DOHH2 (cell line): ENCODE measurements at regions not wholly inside any gene's neighbourhood (a gene's known extent, or its start where the extent isn't known, plus 50 kb on each side); places are given as distances from the start of the nearest gene placed in this dataset.

Experiments
- H3F3A ChIP-seq: fragments of 200-600 bp; sonication (generic), shearing (Covaris generic); 2 replicates; pipeline ENCODE4 v1.6.0; 2016; ENCODE audit warnings: antibody characterized with exemption, mild to moderate bottlenecking; ENCODE audit not compliant: control insufficient read depth, insufficient read depth
- H3K27ac ChIP-seq: fragments of 200-600 bp; sonication (generic); 2 replicates; pipeline ENCODE4 v1.5.1; 2014; ENCODE audit warnings: low read depth, mild to moderate bottlenecking, low read length, moderate library complexity
- H3K27me3 ChIP-seq: fragments of 200-600 bp; sonication (generic); 2 replicates; pipeline ENCODE4 v1.6.1; 2014; ENCODE audit warnings: mild to moderate bottlenecking, low read length, mixed read lengths; ENCODE audit not compliant: control insufficient read depth
- H3K36me3 ChIP-seq: fragments of 200-600 bp; sonication (generic); 2 replicates; pipeline ENCODE4 v1.6.1; 2014; ENCODE audit warnings: mild to moderate bottlenecking, low read length, moderate library complexity, mixed read lengths; ENCODE audit not compliant: control insufficient read depth
- H3K4me1 ChIP-seq: fragments of 200-600 bp; sonication (generic); 2 replicates; pipeline ENCODE4 v1.6.1; 2014; ENCODE audit warnings: mild to moderate bottlenecking, low read length, mixed read lengths; ENCODE audit not compliant: control insufficient read depth
- H3K4me2 ChIP-seq: fragments of 200-600 bp; sonication (generic); 2 replicates; pipeline ENCODE4 v1.6.0; 2014; ENCODE audit warnings: mild to moderate bottlenecking, low read length, moderate library complexity
- H3K4me3 ChIP-seq: fragments of 200-600 bp; sonication (generic); 2 replicates; pipeline ENCODE4 v1.5.1; 2014; ENCODE audit warnings: mild to moderate bottlenecking, low read length, mixed read lengths
- H3K79me2 ChIP-seq: fragments of 200-600 bp; sonication (generic); 2 replicates; pipeline ENCODE4 v1.6.1; 2014; ENCODE audit warnings: mild to moderate bottlenecking, low read length, mixed read lengths; ENCODE audit not compliant: control insufficient read depth
- H3K9me2 ChIP-seq: fragments of 200-600 bp; sonication (generic); replicated peaks from 2 replicates; pipeline ENCODE4 v1.6.1; 2014; ENCODE audit warnings: mild to moderate bottlenecking, low read length, mixed read lengths; ENCODE audit not compliant: control insufficient read depth
- H3K9me3 ChIP-seq: fragments of 200-600 bp; sonication (generic); 2 replicates; pipeline ENCODE4 v1.6.1; 2014; ENCODE audit warnings: antibody characterized with exemption, low read length, mixed read lengths; ENCODE audit not compliant: control insufficient read depth, insufficient read depth
- H4K20me1 ChIP-seq: fragments of 200-600 bp; sonication (generic); 2 replicates; pipeline ENCODE4 v1.6.0; 2014; ENCODE audit warnings: low read depth, mild to moderate bottlenecking, antibody characterized with exemption, low read length, moderate library complexity; ENCODE audit not compliant: control insufficient read depth, insufficient read depth
- EZH2phosphoT487 ChIP-seq: fragments of 200-600 bp; sonication (generic); IDR thresholded peaks from 2 replicates; pipeline ENCODE4 v1.6.1; 2017; ENCODE audit warnings: borderline replicate concordance, mild to moderate bottlenecking, antibody characterized with exemption, low read length, moderate library complexity, mixed read lengths
- TF ChIP-seq, protein P1 (sequence below): fragments of 200-600 bp; sonication (generic); IDR thresholded peaks from one replicate; pipeline ENCODE4 v1.5.1; 2014; ENCODE audit warnings: antibody characterized with exemption, mild to moderate bottlenecking, low read depth, low read length; ENCODE audit not compliant: poor library complexity, severe bottlenecking

DNA sequence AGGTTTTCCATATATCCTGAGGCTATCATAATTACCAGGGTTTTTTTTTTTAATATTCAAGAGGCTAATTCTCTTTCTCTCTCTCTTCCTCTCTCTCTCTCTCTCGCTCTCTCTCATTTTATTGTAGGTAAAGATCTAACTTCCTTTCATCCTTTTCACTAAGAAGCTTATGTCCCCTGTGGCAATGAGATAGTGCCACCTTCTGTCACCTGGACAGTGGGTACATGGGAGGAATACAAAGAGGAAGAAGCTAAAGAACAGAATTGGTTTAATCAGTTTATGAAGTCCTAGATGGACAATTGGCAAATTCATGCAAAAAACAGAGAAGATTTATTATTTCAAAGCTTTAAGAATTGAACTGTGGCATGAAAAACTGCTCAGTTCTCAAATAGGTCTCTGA, 1582.3 kb upstream of the TMEFF2 start:
- no peaks in the 10 kb centered on the region for H3K9me3 ChIP-seq
- H3K27me3 ChIP-seq = no peaks in the 10 kb centered on the region
- H3K79me2 ChIP-seq = no peaks in the 10 kb centered on the region
- H3K27ac ChIP-seq = no peak overlapping the region
- H3K4me2 ChIP-seq = no peak overlapping the region
- no peaks in the 10 kb centered on the region for H4K20me1 ChIP-seq
- H3K4me1 ChIP-seq = no peaks in the 10 kb centered on the region
- H3K9me2 ChIP-seq = no peaks in the 10 kb centered on the region
- H3K4me3 ChIP-seq = no peak overlapping the region
- H3F3A ChIP-seq = no peaks in the 10 kb centered on the region
- no peak for TF ChIP-seq EZH2phosphoT487
- TF ChIP-seq, protein P1, sequence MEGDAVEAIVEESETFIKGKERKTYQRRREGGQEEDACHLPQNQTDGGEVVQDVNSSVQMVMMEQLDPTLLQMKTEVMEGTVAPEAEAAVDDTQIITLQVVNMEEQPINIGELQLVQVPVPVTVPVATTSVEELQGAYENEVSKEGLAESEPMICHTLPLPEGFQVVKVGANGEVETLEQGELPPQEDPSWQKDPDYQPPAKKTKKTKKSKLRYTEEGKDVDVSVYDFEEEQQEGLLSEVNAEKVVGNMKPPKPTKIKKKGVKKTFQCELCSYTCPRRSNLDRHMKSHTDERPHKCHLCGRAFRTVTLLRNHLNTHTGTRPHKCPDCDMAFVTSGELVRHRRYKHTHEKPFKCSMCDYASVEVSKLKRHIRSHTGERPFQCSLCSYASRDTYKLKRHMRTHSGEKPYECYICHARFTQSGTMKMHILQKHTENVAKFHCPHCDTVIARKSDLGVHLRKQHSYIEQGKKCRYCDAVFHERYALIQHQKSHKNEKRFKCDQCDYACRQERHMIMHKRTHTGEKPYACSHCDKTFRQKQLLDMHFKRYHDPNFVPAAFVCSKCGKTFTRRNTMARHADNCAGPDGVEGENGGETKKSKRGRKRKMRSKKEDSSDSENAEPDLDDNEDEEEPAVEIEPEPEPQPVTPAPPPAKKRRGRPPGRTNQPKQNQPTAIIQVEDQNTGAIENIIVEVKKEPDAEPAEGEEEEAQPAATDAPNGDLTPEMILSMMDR = no peak
- H3K36me3 ChIP-seq = no peaks in the 10 kb centered on the region

DNA sequence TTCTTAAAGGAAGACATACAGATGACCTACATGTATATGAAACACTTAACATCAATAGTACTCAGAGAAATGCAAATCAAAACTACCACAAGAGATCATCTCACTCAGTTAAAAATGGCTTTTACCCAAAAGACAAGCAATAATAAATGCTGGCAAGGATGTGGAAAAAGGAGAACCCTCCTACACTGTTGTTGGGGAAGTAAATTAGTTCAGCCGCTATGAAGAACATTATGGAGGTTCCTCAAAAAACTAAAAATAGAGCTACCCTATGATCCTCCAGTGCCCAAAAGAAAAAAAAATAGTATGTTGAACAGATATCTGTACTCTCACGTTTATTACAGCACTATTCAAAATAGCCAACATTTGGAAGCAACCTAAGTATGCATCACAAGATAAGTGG, 1579.4 kb upstream of the TMEFF2 start:
- no peaks in the 10 kb centered on the region for H3K79me2 ChIP-seq
- no peaks in the 10 kb centered on the region for H3K27me3 ChIP-seq
- no peak for TF ChIP-seq EZH2phosphoT487
- TF ChIP-seq, protein P1 = no peak
- H3K9me3 ChIP-seq = no peaks in the 10 kb centered on the region
- H4K20me1 ChIP-seq = no peaks in the 10 kb centered on the region
- H3K36me3 ChIP-seq = no peaks in the 10 kb centered on the region
- no peaks in the 10 kb centered on the region for H3F3A ChIP-seq
- H3K4me2 ChIP-seq = no peak overlapping the region
- no peaks in the 10 kb centered on the region for H3K9me2 ChIP-seq
- H3K4me1 ChIP-seq = no peaks in the 10 kb centered on the region
- H3K27ac ChIP-seq = no peak overlapping the region
- no peak overlapping the region for H3K4me3 ChIP-seq

DNA sequence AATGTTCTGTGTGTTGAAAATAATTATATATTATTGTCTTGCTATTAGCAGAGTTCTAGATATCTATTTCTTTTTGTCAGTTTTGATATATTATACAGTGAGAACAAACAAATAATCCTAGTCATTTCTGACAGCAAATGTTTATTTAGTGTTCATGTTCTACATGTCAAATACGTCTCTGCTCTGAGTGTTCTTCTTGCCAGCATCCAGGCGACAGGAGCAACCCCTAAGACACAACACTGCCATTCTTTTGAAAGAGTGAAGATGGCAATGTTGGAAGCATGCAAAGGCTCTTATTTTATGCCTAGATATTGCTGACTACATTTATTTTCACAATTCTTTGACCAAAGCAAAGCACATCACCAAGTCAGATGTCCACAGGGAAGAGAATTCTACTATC, 1556.6 kb upstream of the TMEFF2 start:
- Histone ChIP-seq H3K4me1 (no peaks in the 10 kb centered on the region), H3K9me3 (no peaks in the 10 kb centered on the region), H3K79me2 (no peaks in the 10 kb centered on the region), H3K4me3 (no peak overlapping the region), H3K4me2 (no peak overlapping the region), H4K20me1 (no peaks in the 10 kb centered on the region), H3K36me3 (no peaks in the 10 kb centered on the region), H3K27ac (no peak overlapping the region), H3F3A (no peaks in the 10 kb centered on the region), H3K27me3 (no peaks in the 10 kb centered on the region), H3K9me2 (no peaks in the 10 kb centered on the region)
- TF ChIP-seq, protein P1 = no peak
- no peak for TF ChIP-seq EZH2phosphoT487

DNA sequence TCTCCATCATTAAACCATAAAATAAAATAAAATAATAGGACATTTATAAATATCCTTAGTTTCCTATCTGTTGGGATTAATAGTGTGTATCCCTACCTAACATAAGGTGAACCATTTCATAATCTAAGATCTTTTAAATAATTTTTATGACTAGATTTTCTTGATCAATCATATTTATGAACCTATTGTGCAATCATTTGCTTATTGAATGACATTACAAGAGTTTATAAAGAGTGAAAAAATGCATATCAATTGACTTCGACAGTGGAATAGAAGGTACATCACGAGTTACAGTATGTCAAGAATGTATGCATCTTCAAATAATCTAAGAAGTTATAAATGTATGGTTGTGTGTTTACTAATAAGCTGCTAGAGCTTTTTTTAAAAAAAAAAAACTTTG, 1554.8 kb upstream of the TMEFF2 start:
- H3F3A ChIP-seq = no peaks in the 10 kb centered on the region
- TF ChIP-seq, protein P1 = no peak
- TF ChIP-seq EZH2phosphoT487 = no peak

More for the DNA sequence above, 1554.8 kb upstream of the TMEFF2 start:
- H3K36me3 ChIP-seq = no peaks in the 10 kb centered on the region
- no peak overlapping the region for H3K4me2 ChIP-seq
- H3K9me3 ChIP-seq = no peaks in the 10 kb centered on the region
- H3K9me2 ChIP-seq = no peaks in the 10 kb centered on the region
- no peaks in the 10 kb centered on the region for H3K79me2 ChIP-seq
- H4K20me1 ChIP-seq = no peaks in the 10 kb centered on the region
- no peaks in the 10 kb centered on the region for H3K27me3 ChIP-seq
- H3K4me1 ChIP-seq = no peaks in the 10 kb centered on the region
- H3K27ac ChIP-seq = no peak overlapping the region
- no peak overlapping the region for H3K4me3 ChIP-seq
